K562 (cell line): ENCODE measurements at regions not wholly inside any gene's neighbourhood (a gene's known extent, or its start where the extent isn't known, plus 50 kb on each side); places are given as distances from the start of the nearest gene placed in this dataset.
A peak's percentile ranks its signal among the peaks of the same experiment; 100 is the strongest.

ENCODE experiments used
- BDP1 ChIP-seq: IDR thresholded peaks from 3 replicates; pipeline ENCODE4 v1.6.1; 2011; ENCODE audit not compliant: insufficient read length, insufficient read depth
- CEBPG ChIP-seq, 3 experiments: fragments of 200-800 bp in 1 of 3; sonication (Bioruptor generic) in 1 of 3; sonication (generic) in 1 of 3; formaldehyde crosslinking in 1 of 3; IDR thresholded peaks in 2 of 3; conservative IDR thresholded peaks in 1 of 3; 2 replicates each; pipeline versions ENCODE4 v1.6.1 to v1.8.0; 2016 to 2022; ENCODE audit warnings: missing compliant biosample characterization in 2 of 3, missing genetic modification characterization in 2 of 3, mild to moderate bottlenecking in 1 of 3, missing genetic modification reagents in 1 of 3
- CREM ChIP-seq: IDR thresholded peaks from 2 replicates; pipeline ENCODE4 v1.6.1; 2014; ENCODE audit warnings: antibody characterized with exemption, low read depth
- ETV6 ChIP-seq, 3 experiments: fragments of 150-350 bp in 1 of 3; sonication (generic) in 1 of 3; formaldehyde crosslinking in 1 of 3; IDR thresholded peaks; 2 replicates each; pipeline versions ENCODE4 v1.6.1 to v1.8.0; 2014 to 2022; ENCODE audit warnings: borderline replicate concordance in 2 of 3, low read depth in 2 of 3, antibody characterized with exemption in 1 of 3, low read length in 1 of 3, mild to moderate bottlenecking in 1 of 3, missing genetic modification reagents in 1 of 3
- FOXP1 ChIP-seq: sonication (generic); formaldehyde crosslinking; IDR thresholded peaks from 2 replicates; pipeline ENCODE4 v1.8.0; 2022; ENCODE audit warnings: mild to moderate bottlenecking, missing genetic modification reagents
- L3MBTL2 ChIP-seq: fragments of 450-650 bp; IDR thresholded peaks from 2 replicates; pipeline ENCODE4 v1.6.1; 2016; ENCODE audit warnings: mild to moderate bottlenecking, moderate library complexity
- MYBL2 ChIP-seq, 2 experiments: fragments of 450-650 bp in 1 of 2; sonication (generic) in 1 of 2; formaldehyde crosslinking in 1 of 2; IDR thresholded peaks; 2 replicates each; pipeline versions ENCODE4 v1.6.1 to v1.8.1; 2017 to 2022; ENCODE audit warnings: borderline replicate concordance in 1 of 2, inconsistent platforms in 1 of 2, low read depth in 1 of 2, mild to moderate bottlenecking in 1 of 2, missing genetic modification reagents in 1 of 2, moderate library complexity in 1 of 2
- PCBP2 ChIP-seq: fragments of 200-400 bp; formaldehyde crosslinking; IDR thresholded peaks from 2 replicates; pipeline ENCODE4 v1.6.1; 2018; ENCODE audit warnings: low read length, low read depth, mild to moderate bottlenecking, moderate library complexity; ENCODE audit not compliant: poor library complexity, severe bottlenecking
- PML ChIP-seq: IDR thresholded peaks from 2 replicates; pipeline ENCODE4 v1.6.1; 2012; ENCODE audit warnings: low read length, inconsistent platforms
- RAD51 ChIP-seq: fragments of 450-650 bp; IDR thresholded peaks from 2 replicates; pipeline ENCODE4 v1.7.1; 2016; ENCODE audit warnings: low read depth, mild to moderate bottlenecking, borderline replicate concordance
- RBM39 ChIP-seq: fragments of 200-400 bp; formaldehyde crosslinking; optimal IDR thresholded peaks from 2 replicates; pipeline ENCODE3; 2018; ENCODE audit warnings: low read depth, low read length
- RFX7 ChIP-seq: fragments of 250-450 bp; sonication (Bioruptor Pico); IDR thresholded peaks from 2 replicates; pipeline ENCODE4 v1.5.1; 2021; ENCODE audit warnings: mild to moderate bottlenecking
- SIN3A ChIP-seq, 2 experiments: fragments of 150-350 bp in 1 of 2; IDR thresholded peaks; 2 replicates each; pipeline ENCODE4 v1.6.1; 2011 to 2016; ENCODE audit warnings: borderline replicate concordance in 2 of 2, low read depth in 2 of 2, low read length in 2 of 2, mild to moderate bottlenecking in 2 of 2, moderate library complexity in 2 of 2; ENCODE audit not compliant: control insufficient read depth in 1 of 2
- SMAD1 ChIP-seq: fragments of 150-350 bp; IDR thresholded peaks from 2 replicates; pipeline ENCODE4 v1.6.1; 2014; ENCODE audit warnings: low read length, low read depth; ENCODE audit not compliant: partially characterized antibody
- SPI1 ChIP-seq: IDR thresholded peaks from 2 replicates; pipeline ENCODE4 v1.6.1; 2011; ENCODE audit warnings: low read depth, low read length, control low read depth, borderline replicate concordance
- TAF9B ChIP-seq: fragments of 450-650 bp; IDR thresholded peaks from 2 replicates; pipeline ENCODE4 v1.6.1; 2018; ENCODE audit warnings: mild to moderate bottlenecking; ENCODE audit not compliant: partially characterized antibody
- TAL1 ChIP-seq: fragments of 450-650 bp; IDR thresholded peaks from 2 replicates; pipeline ENCODE4 v1.6.1; 2016; ENCODE audit warnings: mild to moderate bottlenecking
- WHSC1 ChIP-seq: IDR thresholded peaks from one replicate; pipeline ENCODE4 v1.6.1; 2012; ENCODE audit warnings: low read length, control low read depth, inconsistent platforms
- ZFP91 ChIP-seq: sonication (generic); formaldehyde crosslinking; IDR thresholded peaks from 2 replicates; pipeline ENCODE4 v1.8.0; 2022; ENCODE audit warnings: mild to moderate bottlenecking, missing genetic modification reagents
- ZNF274 ChIP-seq: IDR thresholded peaks from 2 replicates; pipeline ENCODE4 v1.6.1; 2011; ENCODE audit warnings: low read depth, mild to moderate bottlenecking, low read length, moderate library complexity, borderline replicate concordance
- ZNF444 ChIP-seq: fragments of 250-450 bp; sonication (Bioruptor Pico); IDR thresholded peaks from 2 replicates; pipeline ENCODE4 v1.4.0; 2020; ENCODE audit warnings: mild to moderate bottlenecking, moderate library complexity
- TF ChIP-seq, protein P1 (sequence below): fragments of 250-450 bp; sonication (Bioruptor Pico); IDR thresholded peaks from 2 replicates; pipeline ENCODE4 v1.5.0; 2021
- TF ChIP-seq, protein P2 (sequence below): fragments of 450-650 bp; formaldehyde crosslinking; IDR thresholded peaks from 2 replicates; pipeline ENCODE4 v1.4.0; 2020; ENCODE audit warnings: mild to moderate bottlenecking, moderate library complexity

GRCh38 chr7:159197066-159197975 lies 52.7 kb upstream of the VIPR2 start (continued):
- TF ChIP-seq, protein P1, sequence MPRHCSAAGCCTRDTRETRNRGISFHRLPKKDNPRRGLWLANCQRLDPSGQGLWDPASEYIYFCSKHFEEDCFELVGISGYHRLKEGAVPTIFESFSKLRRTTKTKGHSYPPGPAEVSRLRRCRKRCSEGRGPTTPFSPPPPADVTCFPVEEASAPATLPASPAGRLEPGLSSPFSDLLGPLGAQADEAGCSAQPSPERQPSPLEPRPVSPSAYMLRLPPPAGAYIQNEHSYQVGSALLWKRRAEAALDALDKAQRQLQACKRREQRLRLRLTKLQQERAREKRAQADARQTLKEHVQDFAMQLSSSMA (CRISPR knock-in tag), result no peak
- peak; percentile 93 for TF ChIP-seq SPI1
- TF ChIP-seq SMAD1, result peak; percentile 83
- no peak; a peak in 2 of 4 replicates for TF ChIP-seq ETV6 (IDR thresholded peaks at IDR 0.05; ENCODE audit: borderline replicate concordance in 1 of 2, low read depth in 2 of 2, low read length in 1 of 2)
- no peak for TF ChIP-seq ETV6 (CRISPR knock-in tag; IDR thresholded peaks at IDR 0.05; ENCODE audit: borderline replicate concordance)
- TF ChIP-seq MYBL2 (IDR thresholded peaks at IDR 0.05; ENCODE audit: low read depth), result no peak
- no peak for TF ChIP-seq MYBL2 (CRISPR knock-in tag; IDR thresholded peaks at IDR 0.05; ENCODE audit: borderline replicate concordance)
- peak; percentile 97 for TF ChIP-seq L3MBTL2
- no peak for TF ChIP-seq RBM39
- TF ChIP-seq WHSC1, result no peak
- TF ChIP-seq FOXP1, result peak; percentile 90
- TF ChIP-seq TAL1, result peak; percentile 69; the same call in 1 of the 2 replicates
- TF ChIP-seq ZNF274, result no peak
- TF ChIP-seq, protein P2, sequence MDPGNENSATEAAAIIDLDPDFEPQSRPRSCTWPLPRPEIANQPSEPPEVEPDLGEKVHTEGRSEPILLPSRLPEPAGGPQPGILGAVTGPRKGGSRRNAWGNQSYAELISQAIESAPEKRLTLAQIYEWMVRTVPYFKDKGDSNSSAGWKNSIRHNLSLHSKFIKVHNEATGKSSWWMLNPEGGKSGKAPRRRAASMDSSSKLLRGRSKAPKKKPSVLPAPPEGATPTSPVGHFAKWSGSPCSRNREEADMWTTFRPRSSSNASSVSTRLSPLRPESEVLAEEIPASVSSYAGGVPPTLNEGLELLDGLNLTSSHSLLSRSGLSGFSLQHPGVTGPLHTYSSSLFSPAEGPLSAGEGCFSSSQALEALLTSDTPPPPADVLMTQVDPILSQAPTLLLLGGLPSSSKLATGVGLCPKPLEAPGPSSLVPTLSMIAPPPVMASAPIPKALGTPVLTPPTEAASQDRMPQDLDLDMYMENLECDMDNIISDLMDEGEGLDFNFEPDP, result no peak
- no peak for TF ChIP-seq ZNF444 (CRISPR knock-in tag)
- TF ChIP-seq RFX7 (CRISPR knock-in tag), result no peak
- no peak for TF ChIP-seq PCBP2
- no peak for TF ChIP-seq BDP1
- peak; percentile 55; the same call in 1 of the 2 replicates for TF ChIP-seq PML
- TF ChIP-seq CEBPG (CRISPR knock-in tag; IDR thresholded peaks at IDR 0.05), result no peak
- TF ChIP-seq CEBPG (tag; conservative IDR thresholded peaks at IDR 0.05 in 1 of 2, IDR thresholded peaks at IDR 0.05 in 1 of 2), result no peak
- no peak for TF ChIP-seq ZFP91 (CRISPR knock-in tag)
- peak; percentile 81 for TF ChIP-seq RAD51
- no peak for TF ChIP-seq SIN3A (IDR thresholded peaks at IDR 0.05; ENCODE audit: borderline replicate concordance in 2 of 2, control insufficient read depth in 1 of 2, low read depth in 2 of 2, low read length in 2 of 2)
- peak; percentile 63 for TF ChIP-seq TAF9B
- TF ChIP-seq CREM, result peak; percentile 57
